ENCODE measurements at regions not wholly inside any gene's neighbourhood (a gene's known extent, or its start where the extent isn't known, plus 50 kb on each side); places are given as distances from the start of the nearest gene placed in this dataset.
"Not testable (repeated sequence)": the region's sequence is repeated elsewhere in the genome, so short reads cannot be mapped to it uniquely, and the experiment has no call there.

- ATAC-seq (peak; percentile 69), DNase-seq (ENCODE audit: low spot score) (no peak)
Observed at GRCh38 chrX:51144828-51145442, 187.7 kb upstream of the NUDT10 start.

GRCh38 chrX:51148848-51149247, 183.8 kb upstream of the NUDT10 start:
- no peak for ATAC-seq

GRCh38 chrX:51151734-51152133, 180.9 kb upstream of the NUDT10 start:
- DNase-seq (ENCODE audit: low spot score) = no peak
- no peak for ATAC-seq

More at GRCh38 chrX:51148848-51149247, 183.8 kb upstream of the NUDT10 start:
- no peak for DNase-seq (ENCODE audit: low spot score)

GRCh38 chrX:51155157-51155556, 177.5 kb upstream of the NUDT10 start:
- no peak for ATAC-seq
- no peak for DNase-seq (ENCODE audit: low spot score)

GRCh38 chrX:51155566-51155965, 177.1 kb upstream of the NUDT10 start:
- ATAC-seq = no peak
- no peak for DNase-seq (ENCODE audit: low spot score)

- DNase-seq (ENCODE audit: low spot score) = no peak
- no peak for ATAC-seq
Observed at GRCh38 chrX:51158231-51158630, 174.4 kb upstream of the NUDT10 start.

- not testable (repeated sequence) for ATAC-seq
Observed at GRCh38 chrX:51159378-51159777, 173.2 kb upstream of the NUDT10 start.

GRCh38 chrX:51163730-51164129, 168.9 kb upstream of the NUDT10 start:
- DNase-seq (ENCODE audit: low spot score) (no peak), ATAC-seq (no peak)

More at GRCh38 chrX:51159378-51159777, 173.2 kb upstream of the NUDT10 start:
- not testable (repeated sequence) for DNase-seq (ENCODE audit: low spot score)

GRCh38 chrX:51178356-51178900, 154.2 kb upstream of the NUDT10 start:
- ATAC-seq; DNase-seq (ENCODE audit: low spot score): not testable (repeated sequence)

- ATAC-seq; DNase-seq (ENCODE audit: low spot score): not testable (repeated sequence)
Observed at GRCh38 chrX:51179805-51180204, 152.8 kb upstream of the NUDT10 start.

GRCh38 chrX:51182545-51182944, 150.1 kb upstream of the NUDT10 start:
- no peak for DNase-seq (ENCODE audit: low spot score)
- ATAC-seq = no peak

GRCh38 chrX:51192104-51192503, 140.5 kb upstream of the NUDT10 start:
- DNase-seq (ENCODE audit: low spot score) (no peak), ATAC-seq (no peak)

GRCh38 chrX:51215266-51215665, 117.4 kb upstream of the NUDT10 start:
- ATAC-seq (no peak), DNase-seq (ENCODE audit: low spot score) (no peak)

GRCh38 chrX:51215856-51216255, 116.8 kb upstream of the NUDT10 start:
- DNase-seq (ENCODE audit: low spot score) (no peak), ATAC-seq (no peak)

- ATAC-seq = no peak
Observed at GRCh38 chrX:51242212-51242611, 90.4 kb upstream of the NUDT10 start.

GRCh38 chrX:51257490-51257889, 75.1 kb upstream of the NUDT10 start:
- ATAC-seq (peak; percentile 27), DNase-seq (ENCODE audit: low spot score) (no peak)

More at GRCh38 chrX:51242212-51242611, 90.4 kb upstream of the NUDT10 start:
- no peak for DNase-seq (ENCODE audit: low spot score)

GRCh38 chrX:51262271-51262670, 70.4 kb upstream of the NUDT10 start:
- not testable (repeated sequence) for ATAC-seq; DNase-seq (ENCODE audit: low spot score)

GRCh38 chrX:51272638-51273037, 60.0 kb upstream of the NUDT10 start:
- no peak for DNase-seq (ENCODE audit: low spot score)
- no peak for ATAC-seq

GRCh38 chrX:51281758-51282318, 50.8 kb upstream of the NUDT10 start:
- DNase-seq (ENCODE audit: low spot score) = no peak
- no peak for ATAC-seq

Measured in left lobe of liver (tissue), 2 donors.